Loucy (cell line): ENCODE measurements at regions not wholly inside any gene's neighbourhood (a gene's known extent, or its start where the extent isn't known, plus 50 kb on each side); places are given as distances from the start of the nearest gene placed in this dataset.

Experiments used
- H2AFZ ChIP-seq: fragments of 200-600 bp; sonication (generic); 2 replicates; pipeline ENCODE4 v1.6.0; 2016; ENCODE audit warnings: antibody characterized with exemption, mild to moderate bottlenecking, low read length, moderate library complexity
- H3F3A ChIP-seq: fragments of 200-600 bp; 2 replicates; pipeline ENCODE4 v1.6.0; 2016; ENCODE audit warnings: antibody characterized with exemption, low read depth, mild to moderate bottlenecking
- H3K27me3 ChIP-seq: fragments of 200-600 bp; sonication (generic); 2 replicates; pipeline ENCODE4 v1.6.1; 2014; ENCODE audit warnings: low read length, mild to moderate bottlenecking; ENCODE audit not compliant: insufficient read depth, poor library complexity, severe bottlenecking
- H3K36me3 ChIP-seq: fragments of 200-600 bp; sonication (generic); 2 replicates; pipeline ENCODE4 v1.6.1; 2016; ENCODE audit warnings: low read length; ENCODE audit not compliant: insufficient read depth
- H3K4me1 ChIP-seq: fragments of 200-600 bp; sonication (generic); 2 replicates; pipeline ENCODE4 v1.5.1; 2014; ENCODE audit warnings: low read length, mild to moderate bottlenecking; ENCODE audit not compliant: insufficient read depth, poor library complexity, severe bottlenecking
- H3K4me2 ChIP-seq: fragments of 200-600 bp; sonication (generic); 2 replicates; pipeline ENCODE4 v1.6.0; 2014; ENCODE audit warnings: antibody characterized with exemption, low read length, low read depth, mild to moderate bottlenecking; ENCODE audit not compliant: poor library complexity, severe bottlenecking
- H3K4me3 ChIP-seq: fragments of 200-600 bp; sonication (generic); 2 replicates; pipeline ENCODE4 v1.5.1; 2014; ENCODE audit warnings: low read length, mild to moderate bottlenecking, mixed read lengths; ENCODE audit not compliant: poor library complexity, severe bottlenecking
- H3K79me2 ChIP-seq: fragments of 200-600 bp; sonication (generic); 2 replicates; pipeline ENCODE4 v1.6.1; 2014; ENCODE audit warnings: low read length; ENCODE audit not compliant: insufficient read depth
- H3K9ac ChIP-seq: fragments of 200-600 bp; sonication (generic); 2 replicates; pipeline ENCODE4 v1.6.0; 2014; ENCODE audit warnings: mild to moderate bottlenecking, low read depth, low read length, moderate library complexity; ENCODE audit not compliant: poor library complexity, severe bottlenecking
- H3K9me2 ChIP-seq: fragments of 200-600 bp; sonication (generic); replicated peaks from 2 replicates; pipeline ENCODE4 v1.6.1; 2016; ENCODE audit warnings: low read depth, low read length, mixed read lengths
- H3K9me3 ChIP-seq: fragments of 200-600 bp; sonication (generic); 2 replicates; pipeline ENCODE4 v1.6.1; 2014; ENCODE audit warnings: mild to moderate bottlenecking, antibody characterized with exemption, low read length, low read depth; ENCODE audit not compliant: insufficient read depth
- H4K20me1 ChIP-seq: fragments of 200-600 bp; sonication (generic); 2 replicates; pipeline ENCODE4 v1.6.0; 2014; ENCODE audit warnings: antibody characterized with exemption, low read length, mild to moderate bottlenecking; ENCODE audit not compliant: insufficient read depth, poor library complexity, severe bottlenecking
- EZH2phosphoT487 ChIP-seq: fragments of 200-600 bp; IDR thresholded peaks from 2 replicates; pipeline ENCODE4 v1.6.1; 2018; ENCODE audit warnings: antibody characterized with exemption, mild to moderate bottlenecking, moderate library complexity, borderline replicate concordance
- TF ChIP-seq, protein P1 (sequence below): fragments of 200-600 bp; sonication (generic); conservative IDR thresholded peaks from 2 replicates; pipeline ENCODE4 v1.5.1; 2014; ENCODE audit warnings: mild to moderate bottlenecking, antibody characterized with exemption, low read length

DNA sequence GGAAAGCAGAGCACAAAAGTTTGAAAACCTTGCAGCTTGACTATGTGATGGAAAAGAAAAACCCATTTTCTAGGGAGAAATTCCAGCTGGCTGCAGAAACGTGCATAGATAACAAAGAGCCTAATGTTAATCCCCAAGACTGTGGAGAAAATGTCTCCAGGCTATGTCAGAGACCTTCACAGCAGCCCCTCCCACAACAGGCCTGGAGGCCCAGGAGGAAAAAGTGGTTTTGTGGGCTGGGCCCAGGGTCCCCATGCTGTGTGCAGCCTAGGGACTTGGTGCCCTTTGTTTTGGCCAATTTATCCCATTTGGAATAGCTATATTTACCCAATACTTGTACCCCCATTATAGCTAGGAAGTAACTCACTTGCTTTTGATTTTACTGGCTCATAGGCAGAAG is 484.1 kb upstream of the HTR1E start:
- no peak overlapping the region for H3K4me3 ChIP-seq
- no peak overlapping the region for H3K4me2 ChIP-seq
- H3K4me1 ChIP-seq, result no peaks in the 10 kb centered on the region
- no peaks in the 10 kb centered on the region for H3K36me3 ChIP-seq
- H2AFZ ChIP-seq, result no peak overlapping the region
- no peaks in the 10 kb centered on the region for H3K9me2 ChIP-seq
- TF ChIP-seq EZH2phosphoT487, result no peak
- TF ChIP-seq, protein P1, sequence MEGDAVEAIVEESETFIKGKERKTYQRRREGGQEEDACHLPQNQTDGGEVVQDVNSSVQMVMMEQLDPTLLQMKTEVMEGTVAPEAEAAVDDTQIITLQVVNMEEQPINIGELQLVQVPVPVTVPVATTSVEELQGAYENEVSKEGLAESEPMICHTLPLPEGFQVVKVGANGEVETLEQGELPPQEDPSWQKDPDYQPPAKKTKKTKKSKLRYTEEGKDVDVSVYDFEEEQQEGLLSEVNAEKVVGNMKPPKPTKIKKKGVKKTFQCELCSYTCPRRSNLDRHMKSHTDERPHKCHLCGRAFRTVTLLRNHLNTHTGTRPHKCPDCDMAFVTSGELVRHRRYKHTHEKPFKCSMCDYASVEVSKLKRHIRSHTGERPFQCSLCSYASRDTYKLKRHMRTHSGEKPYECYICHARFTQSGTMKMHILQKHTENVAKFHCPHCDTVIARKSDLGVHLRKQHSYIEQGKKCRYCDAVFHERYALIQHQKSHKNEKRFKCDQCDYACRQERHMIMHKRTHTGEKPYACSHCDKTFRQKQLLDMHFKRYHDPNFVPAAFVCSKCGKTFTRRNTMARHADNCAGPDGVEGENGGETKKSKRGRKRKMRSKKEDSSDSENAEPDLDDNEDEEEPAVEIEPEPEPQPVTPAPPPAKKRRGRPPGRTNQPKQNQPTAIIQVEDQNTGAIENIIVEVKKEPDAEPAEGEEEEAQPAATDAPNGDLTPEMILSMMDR, result no peak
- no peaks in the 10 kb centered on the region for H4K20me1 ChIP-seq
- no peak overlapping the region for H3K9ac ChIP-seq
- H3K27me3 ChIP-seq, result no peaks in the 10 kb centered on the region
- no peaks in the 10 kb centered on the region for H3K79me2 ChIP-seq
- H3K9me3 ChIP-seq, result no peaks in the 10 kb centered on the region
- no peaks in the 10 kb centered on the region for H3F3A ChIP-seq

DNA sequence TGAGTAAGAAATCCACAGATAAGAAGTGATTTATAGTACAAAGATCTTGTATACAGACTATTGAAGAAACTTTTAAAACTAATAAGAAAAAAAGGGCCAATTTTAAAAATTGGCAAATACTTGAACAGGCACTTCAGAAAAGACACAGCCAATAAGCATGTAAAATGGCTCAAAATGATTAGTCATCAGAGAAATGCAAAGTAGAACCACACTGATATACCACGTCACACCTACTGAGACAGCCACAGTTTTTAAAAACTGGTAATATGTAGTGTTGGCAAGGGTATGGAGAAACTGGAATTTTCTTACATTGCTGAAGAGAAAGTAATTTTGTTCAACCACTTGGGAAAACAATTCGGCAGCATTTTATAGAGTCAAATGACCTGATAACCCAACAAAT is 488.9 kb upstream of the HTR1E start:
- H3K4me3 ChIP-seq, result no peak overlapping the region
- no peaks in the 10 kb centered on the region for H3K9me2 ChIP-seq
- H4K20me1 ChIP-seq, result no peaks in the 10 kb centered on the region
- H3K27me3 ChIP-seq, result no peaks in the 10 kb centered on the region
- H3K9ac ChIP-seq, result no peak overlapping the region
- H3K4me1 ChIP-seq, result no peaks in the 10 kb centered on the region
- H3F3A ChIP-seq, result no peaks in the 10 kb centered on the region
- H3K36me3 ChIP-seq, result no peaks in the 10 kb centered on the region
- H3K79me2 ChIP-seq, result no peaks in the 10 kb centered on the region
- H3K9me3 ChIP-seq, result no peaks in the 10 kb centered on the region
- no peak overlapping the region for H2AFZ ChIP-seq
- H3K4me2 ChIP-seq, result no peak overlapping the region
- TF ChIP-seq, protein P1, result no peak
- TF ChIP-seq EZH2phosphoT487, result no peak

DNA sequence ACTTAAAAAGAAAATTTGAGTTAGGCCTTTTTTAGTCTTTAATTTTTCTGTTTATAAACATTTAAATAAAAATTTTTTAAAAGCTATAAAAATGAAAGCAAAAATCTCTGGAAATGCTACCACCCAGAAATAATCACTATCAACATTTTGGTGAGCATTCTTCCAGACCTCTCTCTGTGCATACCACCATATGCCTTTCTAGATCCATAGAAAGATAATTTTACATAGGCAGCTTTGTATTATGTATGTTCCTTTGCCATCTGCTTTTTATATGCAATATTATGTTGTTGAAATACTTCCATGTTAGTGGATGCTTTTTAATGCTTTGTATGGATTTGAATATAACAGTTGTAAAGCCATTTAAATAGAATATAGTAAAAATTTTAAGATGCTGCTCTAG is 496.7 kb upstream of the HTR1E start:
- Histone ChIP-seq H3K4me3 (no peak overlapping the region), H3K79me2 (no peaks in the 10 kb centered on the region), H2AFZ (no peak overlapping the region), H3F3A (no peaks in the 10 kb centered on the region), H4K20me1 (no peaks in the 10 kb centered on the region), H3K36me3 (no peaks in the 10 kb centered on the region), H3K4me1 (no peaks in the 10 kb centered on the region), H3K9me3 (no peaks in the 10 kb centered on the region), H3K27me3 (no peaks in the 10 kb centered on the region), H3K4me2 (no peak overlapping the region), H3K9ac (no peak overlapping the region), H3K9me2 (no peaks in the 10 kb centered on the region)
- TF ChIP-seq EZH2phosphoT487, result no peak
- TF ChIP-seq, protein P1, result no peak
